ENCODE measurements at regions not wholly inside any gene's neighbourhood (a gene's known extent, or its start where the extent isn't known, plus 50 kb on each side); places are given as distances from the start of the nearest gene placed in this dataset.

DNA sequence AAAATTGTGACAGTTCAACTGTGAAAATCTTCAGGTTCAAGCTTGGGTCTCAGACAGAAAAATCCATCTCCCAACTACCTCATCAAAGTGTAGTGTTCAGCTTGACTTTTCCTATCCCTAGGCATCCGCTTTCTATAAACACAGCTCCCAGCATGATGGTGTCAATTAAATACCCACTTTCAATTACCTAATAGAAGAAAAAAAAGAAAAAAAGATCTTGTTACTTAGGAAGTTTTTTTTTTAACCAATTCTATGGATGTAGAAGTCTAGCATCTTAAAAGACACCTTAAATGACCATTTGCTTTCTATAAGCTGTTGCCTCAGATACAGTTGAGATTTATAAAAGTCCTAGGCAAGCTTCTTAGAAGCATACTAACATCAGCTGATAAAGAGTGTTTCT lies 244.1 kb upstream of the MTNR1B start:
- no peaks in the 10 kb centered on the region for H3K79me1 ChIP-seq (ENCODE audit: low read length)
- no peaks in the 10 kb centered on the region for H3K4me1 ChIP-seq (ENCODE audit: control insufficient read depth in 1 of 2, insufficient read depth in 2 of 2, low read length in 2 of 2)
- no peak overlapping the region for H2BK120ac ChIP-seq (ENCODE audit: insufficient read depth, low read length, poor library complexity)
- no CpG with 5 or more reads among the region's 1 CpG for WGBS (ENCODE audit: extremely low coverage, insufficient coverage, insufficient read length)
- H3K4me2 ChIP-seq (ENCODE audit: low read length), result no peak overlapping the region
- no peak overlapping the region for H3K18ac ChIP-seq (ENCODE audit: low read length)
- H3K27me3 ChIP-seq (ENCODE audit: insufficient read depth, low read length), result no peaks in the 10 kb centered on the region
- no peak overlapping the region for H3K4me3 ChIP-seq (ENCODE audit: low read depth, low read length)
- H2BK12ac ChIP-seq (ENCODE audit: low read length), result no peak overlapping the region
- no peak overlapping the region for H3K23ac ChIP-seq (ENCODE audit: low read length)
- no peak overlapping the region for H3K4ac ChIP-seq (ENCODE audit: low read depth, low read length)
- no peaks in the 10 kb centered on the region for H3K79me2 ChIP-seq (ENCODE audit: control insufficient read depth, insufficient read depth, low read length, poor library complexity)
- H3K9ac ChIP-seq (ENCODE audit: low read length), result no peak overlapping the region
- no peak overlapping the region for H4K91ac ChIP-seq (ENCODE audit: low read depth, low read length)
- H3K14ac ChIP-seq (ENCODE audit: low read length), result no peak overlapping the region
- no peak overlapping the region for H2BK5ac ChIP-seq (ENCODE audit: low read depth, low read length, poor library complexity)
- H2AK5ac ChIP-seq (ENCODE audit: low read length), result no peak overlapping the region
- H2AFZ ChIP-seq (ENCODE audit: insufficient read depth, low read length, poor library complexity), result no peak overlapping the region
- DNase-seq, result no peak
- H3K36me3 ChIP-seq (ENCODE audit: control insufficient read depth in 1 of 2, insufficient read depth in 2 of 2, low read length in 2 of 2), result no peaks in the 10 kb centered on the region
- no peak overlapping the region for H4K12ac ChIP-seq (ENCODE audit: low read depth, low read length)
- no peak overlapping the region for H3K27ac ChIP-seq (ENCODE audit: low read depth, low read length)
- no peak overlapping the region for H4K8ac ChIP-seq (ENCODE audit: low read depth, low read length)
- no peaks in the 10 kb centered on the region for H3K9me3 ChIP-seq (ENCODE audit: insufficient read depth, low read depth, low read length)

- H3K4ac ChIP-seq (ENCODE audit: low read depth, low read length), result no peak overlapping the region
- H3K27ac ChIP-seq (ENCODE audit: low read depth, low read length), result no peak overlapping the region
- no peaks in the 10 kb centered on the region for H3K36me3 ChIP-seq (ENCODE audit: control insufficient read depth in 1 of 2, insufficient read depth in 2 of 2, low read length in 2 of 2)
- H2BK5ac ChIP-seq (ENCODE audit: low read depth, low read length, poor library complexity), result no peak overlapping the region
- no CpG with 5 or more reads among the region's 2 CpGs for WGBS (ENCODE audit: extremely low coverage, insufficient coverage, insufficient read length)
- H3K18ac ChIP-seq (ENCODE audit: low read length), result no peak overlapping the region
- H3K9me3 ChIP-seq (ENCODE audit: insufficient read depth, low read depth, low read length), result no peaks in the 10 kb centered on the region
- no peak overlapping the region for H3K4me2 ChIP-seq (ENCODE audit: low read length)
- H4K12ac ChIP-seq (ENCODE audit: low read depth, low read length), result no peak overlapping the region
- H3K9ac ChIP-seq (ENCODE audit: low read length), result no peak overlapping the region
- no peak overlapping the region for H4K91ac ChIP-seq (ENCODE audit: low read depth, low read length)
- H2BK120ac ChIP-seq (ENCODE audit: insufficient read depth, low read length, poor library complexity), result no peak overlapping the region
- no peaks in the 10 kb centered on the region for H3K4me1 ChIP-seq (ENCODE audit: control insufficient read depth in 1 of 2, insufficient read depth in 2 of 2, low read length in 2 of 2)
- H3K79me1 ChIP-seq (ENCODE audit: low read length), result no peaks in the 10 kb centered on the region
- no peak overlapping the region for H4K8ac ChIP-seq (ENCODE audit: low read depth, low read length)
- DNase-seq, result no peak
- H2AK5ac ChIP-seq (ENCODE audit: low read length), result no peak overlapping the region
- H3K23ac ChIP-seq (ENCODE audit: low read length), result no peak overlapping the region
- no peaks in the 10 kb centered on the region for H3K27me3 ChIP-seq (ENCODE audit: insufficient read depth, low read length)
- no peak overlapping the region for H2AFZ ChIP-seq (ENCODE audit: insufficient read depth, low read length, poor library complexity)
- H3K79me2 ChIP-seq (ENCODE audit: control insufficient read depth, insufficient read depth, low read length, poor library complexity), result no peaks in the 10 kb centered on the region
- H3K14ac ChIP-seq (ENCODE audit: low read length), result no peak overlapping the region
- H2BK12ac ChIP-seq (ENCODE audit: low read length), result no peak overlapping the region
- H3K4me3 ChIP-seq (ENCODE audit: low read depth, low read length), result no peak overlapping the region
Observed at GRCh38 chr11:92727123-92727522, 242.3 kb upstream of the MTNR1B start.

DNA sequence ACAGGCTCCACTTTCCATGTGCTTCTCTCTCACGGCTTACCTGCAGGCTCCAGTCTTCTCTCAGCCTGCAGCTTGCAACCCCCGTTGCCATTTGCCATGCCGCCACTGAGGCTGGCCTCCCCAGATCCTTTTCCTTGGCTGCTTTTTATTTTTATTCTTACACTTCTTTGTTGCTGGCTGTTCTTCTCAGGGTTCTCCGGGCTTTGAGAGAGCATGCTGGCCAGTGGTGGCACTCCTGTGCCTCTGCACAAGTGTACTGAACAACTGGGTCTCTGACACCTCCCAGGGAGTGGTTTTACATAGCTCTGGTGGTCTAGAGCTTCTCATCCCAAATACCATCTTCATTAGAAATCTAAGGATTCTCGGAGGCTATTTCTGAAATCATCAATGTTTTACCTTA lies 241.7 kb upstream of the MTNR1B start:
- WGBS (ENCODE audit: extremely low coverage, insufficient coverage, insufficient read length), result no CpG with 5 or more reads among the region's 5 CpGs
- no peak overlapping the region for H3K18ac ChIP-seq (ENCODE audit: low read length)
- H3K27ac ChIP-seq (ENCODE audit: low read depth, low read length), result no peak overlapping the region
- no peak for DNase-seq
- H3K27me3 ChIP-seq (ENCODE audit: insufficient read depth, low read length), result no peaks in the 10 kb centered on the region
- H3K79me2 ChIP-seq (ENCODE audit: control insufficient read depth, insufficient read depth, low read length, poor library complexity), result no peaks in the 10 kb centered on the region
- H3K9me3 ChIP-seq (ENCODE audit: insufficient read depth, low read depth, low read length), result no peaks in the 10 kb centered on the region
- no peak overlapping the region for H2BK12ac ChIP-seq (ENCODE audit: low read length)
- H2AK5ac ChIP-seq (ENCODE audit: low read length), result no peak overlapping the region
- no peak overlapping the region for H2BK5ac ChIP-seq (ENCODE audit: low read depth, low read length, poor library complexity)
- no peak overlapping the region for H2AFZ ChIP-seq (ENCODE audit: insufficient read depth, low read length, poor library complexity)
- H3K4me3 ChIP-seq (ENCODE audit: low read depth, low read length), result no peak overlapping the region
- H3K9ac ChIP-seq (ENCODE audit: low read length), result no peak overlapping the region
- H4K91ac ChIP-seq (ENCODE audit: low read depth, low read length), result no peak overlapping the region
- no peaks in the 10 kb centered on the region for H3K79me1 ChIP-seq (ENCODE audit: low read length)
- H3K36me3 ChIP-seq (ENCODE audit: control insufficient read depth in 1 of 2, insufficient read depth in 2 of 2, low read length in 2 of 2), result no peaks in the 10 kb centered on the region
- no peak overlapping the region for H4K8ac ChIP-seq (ENCODE audit: low read depth, low read length)
- no peak overlapping the region for H3K4me2 ChIP-seq (ENCODE audit: low read length)
- no peaks in the 10 kb centered on the region for H3K4me1 ChIP-seq (ENCODE audit: control insufficient read depth in 1 of 2, insufficient read depth in 2 of 2, low read length in 2 of 2)
- H3K14ac ChIP-seq (ENCODE audit: low read length), result no peak overlapping the region
- H3K23ac ChIP-seq (ENCODE audit: low read length), result no peak overlapping the region
- H4K12ac ChIP-seq (ENCODE audit: low read depth, low read length), result no peak overlapping the region
- H2BK120ac ChIP-seq (ENCODE audit: insufficient read depth, low read length, poor library complexity), result no peak overlapping the region
- H3K4ac ChIP-seq (ENCODE audit: low read depth, low read length), result no peak overlapping the region

DNA sequence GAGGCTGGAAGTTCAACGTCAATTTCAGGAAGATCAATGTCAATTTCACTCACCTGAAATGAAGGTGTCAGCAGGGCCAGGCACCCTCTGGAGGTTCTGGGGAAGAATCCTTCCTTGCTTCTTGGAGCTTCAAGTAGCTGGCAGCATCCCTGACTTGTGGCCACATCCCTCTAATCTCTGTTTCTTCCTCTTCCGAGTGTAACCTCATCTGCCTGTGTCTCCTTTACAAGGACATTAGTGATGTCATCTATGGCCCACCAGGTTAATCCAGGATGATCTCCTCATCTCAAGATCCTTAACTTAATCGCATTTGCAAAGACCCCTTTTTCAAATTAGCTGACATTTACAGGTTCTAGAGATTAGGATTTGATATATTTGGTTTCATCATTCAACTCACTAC lies 240.8 kb upstream of the MTNR1B start:
- Histone ChIP-seq H2BK5ac (ENCODE audit: low read depth, low read length, poor library complexity) (no peak overlapping the region), H4K8ac (ENCODE audit: low read depth, low read length) (no peak overlapping the region), H2BK120ac (ENCODE audit: insufficient read depth, low read length, poor library complexity) (no peak overlapping the region), H3K23ac (ENCODE audit: low read length) (no peak overlapping the region), H3K79me2 (ENCODE audit: control insufficient read depth, insufficient read depth, low read length, poor library complexity) (no peaks in the 10 kb centered on the region), H2AK5ac (ENCODE audit: low read length) (no peak overlapping the region), H2BK12ac (ENCODE audit: low read length) (no peak overlapping the region), H3K79me1 (ENCODE audit: low read length) (no peaks in the 10 kb centered on the region), H3K9ac (ENCODE audit: low read length) (no peak overlapping the region), H4K12ac (ENCODE audit: low read depth, low read length) (no peak overlapping the region), H3K9me3 (ENCODE audit: insufficient read depth, low read depth, low read length) (no peaks in the 10 kb centered on the region), H3K4me2 (ENCODE audit: low read length) (no peak overlapping the region), H4K91ac (ENCODE audit: low read depth, low read length) (no peak overlapping the region), H3K4me1 (ENCODE audit: control insufficient read depth in 1 of 2, insufficient read depth in 2 of 2, low read length in 2 of 2) (no peaks in the 10 kb centered on the region), H3K27ac (ENCODE audit: low read depth, low read length) (no peak overlapping the region), H3K18ac (ENCODE audit: low read length) (no peak overlapping the region), H3K36me3 (ENCODE audit: control insufficient read depth in 1 of 2, insufficient read depth in 2 of 2, low read length in 2 of 2) (no peaks in the 10 kb centered on the region), H3K4me3 (ENCODE audit: low read depth, low read length) (no peak overlapping the region), H3K14ac (ENCODE audit: low read length) (no peak overlapping the region), H3K27me3 (ENCODE audit: insufficient read depth, low read length) (no peaks in the 10 kb centered on the region), H2AFZ (ENCODE audit: insufficient read depth, low read length, poor library complexity) (no peak overlapping the region), H3K4ac (ENCODE audit: low read depth, low read length) (no peak overlapping the region)
- WGBS (ENCODE audit: extremely low coverage, insufficient coverage, insufficient read length), result no CpG with 5 or more reads among the region's 3 CpGs
- DNase-seq, result no peak

Measured in trophoblast cell (in vitro differentiated cells and primary cell).